ENCODE measurements at regions not wholly inside any gene's neighbourhood (a gene's known extent, or its start where the extent isn't known, plus 50 kb on each side); places are given as distances from the start of the nearest gene placed in this dataset.
"Not testable (repeated sequence)": the region's sequence is repeated elsewhere in the genome, so short reads cannot be mapped to it uniquely, and the experiment has no call there.

GRCh38 chr6:82795940-82796339, 269.7 kb downstream of the UBE3D start:
- no peak for DNase-seq (ENCODE audit: low read depth in 2 of 2)

GRCh38 chr6:82801083-82801482, 264.6 kb downstream of the UBE3D start:
- DNase-seq (ENCODE audit: low read depth in 2 of 2) = no peak

DNA sequence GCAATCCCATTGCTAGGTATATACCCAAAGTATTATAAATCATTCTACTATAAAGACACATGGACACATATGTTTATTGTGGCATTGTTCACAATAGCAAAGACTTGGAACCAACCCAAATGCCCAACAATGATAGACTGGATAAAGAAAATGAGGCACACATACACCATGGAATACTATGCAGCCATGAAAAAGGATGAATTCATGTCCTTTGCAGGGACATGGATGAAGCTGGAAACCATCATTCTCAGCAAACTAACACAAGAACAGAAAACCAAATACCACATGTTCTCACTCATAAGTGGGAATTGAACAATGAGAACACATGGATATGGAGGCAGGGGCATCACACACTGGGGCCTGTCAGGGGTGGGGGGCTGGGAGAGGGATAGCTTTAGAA, 249.4 kb downstream of the UBE3D start:
- DNase-seq (ENCODE audit: low read depth in 2 of 2) = not testable (repeated sequence)

- DNase-seq (ENCODE audit: low read depth in 2 of 2) = peak; percentile 12 to 22
Measured at GRCh38 chr6:82818727-82819126, 246.9 kb downstream of the UBE3D start.

DNA sequence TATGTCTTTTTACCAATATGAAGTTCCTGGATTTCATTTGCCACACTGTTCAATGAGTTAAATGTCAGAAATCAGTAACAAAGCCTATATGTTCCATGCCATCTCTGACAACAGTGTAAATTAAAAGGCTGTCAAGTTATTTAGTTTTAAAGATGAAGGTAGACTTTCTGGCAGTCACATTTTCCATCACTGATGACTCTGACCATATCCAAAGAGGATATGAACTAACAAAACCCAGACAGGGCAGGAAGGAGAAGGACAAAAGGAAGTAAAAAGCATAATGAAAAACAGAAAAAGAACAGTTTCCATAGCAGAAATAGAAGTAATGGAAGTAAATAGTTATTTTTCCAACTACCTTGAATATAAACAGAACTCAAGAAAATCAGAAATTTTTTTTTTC, 242.3 kb downstream of the UBE3D start:
- DNase-seq (ENCODE audit: low read depth in 2 of 2) = no peak

GRCh38 chr6:82832811-82833210, 232.8 kb downstream of the UBE3D start:
- no peak for DNase-seq (ENCODE audit: low read depth in 2 of 2)

DNA sequence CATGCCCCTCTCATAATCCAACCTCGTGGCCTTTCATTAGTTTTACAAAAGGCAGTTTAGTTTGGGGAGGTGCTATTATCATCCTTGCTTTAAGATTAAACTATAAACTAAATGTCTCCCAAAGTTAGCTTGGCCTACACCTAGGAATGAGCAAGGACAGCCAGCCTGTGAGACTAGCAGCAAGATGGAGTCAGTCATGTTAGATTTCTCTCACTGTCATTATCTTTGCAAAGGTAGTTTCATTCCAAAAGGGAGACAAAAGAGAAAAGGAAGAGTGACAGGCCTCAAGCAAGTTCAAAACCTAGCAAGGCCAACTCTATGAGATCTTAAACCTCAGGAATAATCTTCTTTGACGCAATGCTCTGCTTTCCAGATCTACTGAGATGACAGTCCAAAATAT, 232.2 kb downstream of the UBE3D start:
- DNase-seq (ENCODE audit: low read depth in 2 of 2) = no peak

DNA sequence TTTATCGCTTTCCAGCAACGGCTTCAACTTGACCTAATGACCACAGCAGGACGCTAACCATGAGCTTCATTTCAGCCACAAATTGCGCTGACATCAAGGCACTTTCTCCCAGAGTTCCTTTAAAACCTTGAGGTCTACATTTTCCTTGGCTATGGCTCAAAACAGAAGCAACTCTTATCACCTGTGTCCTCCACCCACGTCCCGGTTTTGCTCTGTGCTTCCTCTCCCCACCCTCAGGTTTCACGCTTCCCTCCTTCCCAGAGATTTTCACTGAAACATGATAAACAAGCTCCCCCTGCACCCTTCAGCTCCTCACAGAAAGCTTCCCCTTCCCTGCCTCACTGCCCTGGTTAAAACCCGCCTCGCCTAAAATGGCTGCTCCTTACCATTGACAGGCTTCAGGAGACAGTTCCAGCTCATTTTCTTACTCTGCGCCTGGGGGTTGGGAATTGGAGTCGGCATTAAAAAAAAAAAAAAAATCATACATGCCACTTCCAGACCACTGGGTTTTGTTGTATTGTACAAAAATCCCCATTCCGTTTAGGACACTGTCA, 229.5 kb downstream of the UBE3D start:
- no peak for DNase-seq (ENCODE audit: low read depth in 2 of 2)

DNA sequence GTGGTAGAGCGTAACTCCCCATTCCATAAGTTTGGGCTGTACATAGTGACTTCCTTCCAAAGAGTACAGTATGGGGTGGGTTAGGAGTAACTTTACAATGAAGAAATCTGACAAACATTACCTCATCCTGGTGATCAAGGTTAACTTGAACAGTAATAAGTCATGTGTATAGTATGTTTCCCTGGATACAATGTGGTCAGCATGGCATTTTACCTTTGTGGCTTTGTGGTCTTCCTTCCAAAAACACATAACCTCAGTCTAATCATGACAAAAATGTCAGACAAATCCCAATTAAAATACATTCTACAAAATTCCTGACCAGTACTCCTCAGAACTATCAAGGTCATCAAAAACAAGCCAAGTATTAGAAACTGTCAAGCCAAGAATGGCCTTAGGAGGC, 225.1 kb downstream of the UBE3D start:
- DNase-seq (ENCODE audit: low read depth in 2 of 2) = no peak

DNA sequence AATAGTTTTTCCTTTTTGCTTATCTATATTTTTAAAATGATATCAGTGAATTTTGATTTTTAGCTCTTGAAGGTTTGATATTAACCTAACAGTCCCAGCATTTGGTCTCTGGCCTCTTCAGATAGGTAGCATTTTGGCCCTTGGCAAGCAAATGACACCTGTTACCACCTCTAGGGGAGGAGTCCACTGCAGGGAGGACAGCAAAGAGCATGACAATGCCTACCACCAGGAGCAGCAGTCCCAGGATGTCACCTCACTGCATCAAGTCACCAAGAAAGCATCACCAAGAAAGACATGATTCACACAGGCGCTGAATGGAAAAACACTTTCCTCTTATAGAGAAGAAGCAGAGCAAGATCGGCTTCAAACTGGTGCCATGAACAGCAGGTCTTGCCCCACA, 224.3 kb downstream of the UBE3D start:
- no peak for DNase-seq (ENCODE audit: low read depth in 2 of 2)
